Ishikawa (cell line): ENCODE measurements at regions not wholly inside any gene's neighbourhood (a gene's known extent, or its start where the extent isn't known, plus 50 kb on each side); places are given as distances from the start of the nearest gene placed in this dataset.

Experiments used
- CEBPB ChIP-seq: IDR thresholded peaks from 2 replicates; pipeline ENCODE4 v1.6.1; 2012
- CREB1 ChIP-seq: IDR thresholded peaks from 2 replicates; pipeline ENCODE4 v1.6.1; 2012; ENCODE audit warnings: low read depth
- EGR1 ChIP-seq: IDR thresholded peaks from 2 replicates; pipeline ENCODE4 v1.6.1; 2012
- EP300 ChIP-seq: IDR thresholded peaks from 2 replicates; pipeline ENCODE4 v1.6.1; 2012; ENCODE audit warnings: borderline replicate concordance
- FOXM1 ChIP-seq: IDR thresholded peaks from 2 replicates; pipeline ENCODE4 v1.6.1; 2012; ENCODE audit warnings: low read depth, borderline replicate concordance
- NFIC ChIP-seq: IDR thresholded peaks from 2 replicates; pipeline ENCODE4 v1.6.1; 2012
- RAD21 ChIP-seq: IDR thresholded peaks from 2 replicates; pipeline ENCODE4 v1.6.1; 2012; ENCODE audit warnings: low read depth
- TAF1 ChIP-seq: IDR thresholded peaks from 2 replicates; pipeline ENCODE4 v1.6.1; 2012; ENCODE audit warnings: low read depth, mild to moderate bottlenecking
- TCF12 ChIP-seq: IDR thresholded peaks from 2 replicates; pipeline ENCODE4 v1.6.1; 2012; ENCODE audit warnings: low read depth
- TEAD4 ChIP-seq: IDR thresholded peaks from 2 replicates; pipeline ENCODE4 v1.6.1; 2012
- YY1 ChIP-seq: IDR thresholded peaks from 2 replicates; pipeline ENCODE4 v1.6.1; 2012; ENCODE audit warnings: low read depth
- ZBTB7A ChIP-seq: IDR thresholded peaks from 2 replicates; pipeline ENCODE4 v1.6.1; 2012; ENCODE audit warnings: low read depth
- TF ChIP-seq, protein P1 (sequence below): IDR thresholded peaks from 2 replicates; pipeline ENCODE4 v1.6.1; 2012
- TF ChIP-seq, protein P2 (sequence below): IDR thresholded peaks from 2 replicates; pipeline ENCODE4 v1.6.1; 2012
- TF ChIP-seq, protein P3 (sequence below): IDR thresholded peaks from 2 replicates; pipeline ENCODE4 v1.6.1; 2012; ENCODE audit warnings: low read depth, mild to moderate bottlenecking

DNA sequence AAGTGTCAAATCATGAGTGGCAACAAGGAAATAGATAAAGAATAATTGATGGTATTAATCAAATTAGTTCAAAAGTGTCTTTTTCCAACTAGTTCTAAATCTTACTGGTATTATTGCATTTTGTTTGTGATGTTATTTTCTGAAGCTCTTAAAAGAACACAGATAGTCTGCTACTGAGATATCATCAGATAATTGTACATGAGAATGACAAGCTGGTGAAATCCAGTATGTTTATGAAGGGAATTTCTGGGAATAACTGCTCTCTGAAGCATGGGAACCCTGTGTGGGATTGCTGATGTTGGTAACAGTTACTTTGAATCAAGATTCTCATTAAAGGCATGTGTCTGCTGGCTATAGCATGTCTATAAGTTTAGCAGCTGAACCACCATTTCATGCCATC, 190.3 kb upstream of the CDIN1 start:
- TF ChIP-seq, protein P1, sequence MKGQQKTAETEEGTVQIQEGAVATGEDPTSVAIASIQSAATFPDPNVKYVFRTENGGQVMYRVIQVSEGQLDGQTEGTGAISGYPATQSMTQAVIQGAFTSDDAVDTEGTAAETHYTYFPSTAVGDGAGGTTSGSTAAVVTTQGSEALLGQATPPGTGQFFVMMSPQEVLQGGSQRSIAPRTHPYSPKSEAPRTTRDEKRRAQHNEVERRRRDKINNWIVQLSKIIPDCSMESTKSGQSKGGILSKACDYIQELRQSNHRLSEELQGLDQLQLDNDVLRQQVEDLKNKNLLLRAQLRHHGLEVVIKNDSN = no peak
- TF ChIP-seq YY1 = no peak
- TF ChIP-seq NFIC = no peak
- TF ChIP-seq EP300 = no peak
- no peak for TF ChIP-seq CREB1
- no peak for TF ChIP-seq FOXM1
- no peak for TF ChIP-seq TCF12
- TF ChIP-seq EGR1 = no peak
- TF ChIP-seq TAF1 = no peak
- TF ChIP-seq, protein P2, sequence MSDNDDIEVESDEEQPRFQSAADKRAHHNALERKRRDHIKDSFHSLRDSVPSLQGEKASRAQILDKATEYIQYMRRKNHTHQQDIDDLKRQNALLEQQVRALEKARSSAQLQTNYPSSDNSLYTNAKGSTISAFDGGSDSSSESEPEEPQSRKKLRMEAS = no peak
- no peak for TF ChIP-seq RAD21
- TF ChIP-seq ZBTB7A = no peak
- TF ChIP-seq CEBPB = no peak
- TF ChIP-seq, protein P3, sequence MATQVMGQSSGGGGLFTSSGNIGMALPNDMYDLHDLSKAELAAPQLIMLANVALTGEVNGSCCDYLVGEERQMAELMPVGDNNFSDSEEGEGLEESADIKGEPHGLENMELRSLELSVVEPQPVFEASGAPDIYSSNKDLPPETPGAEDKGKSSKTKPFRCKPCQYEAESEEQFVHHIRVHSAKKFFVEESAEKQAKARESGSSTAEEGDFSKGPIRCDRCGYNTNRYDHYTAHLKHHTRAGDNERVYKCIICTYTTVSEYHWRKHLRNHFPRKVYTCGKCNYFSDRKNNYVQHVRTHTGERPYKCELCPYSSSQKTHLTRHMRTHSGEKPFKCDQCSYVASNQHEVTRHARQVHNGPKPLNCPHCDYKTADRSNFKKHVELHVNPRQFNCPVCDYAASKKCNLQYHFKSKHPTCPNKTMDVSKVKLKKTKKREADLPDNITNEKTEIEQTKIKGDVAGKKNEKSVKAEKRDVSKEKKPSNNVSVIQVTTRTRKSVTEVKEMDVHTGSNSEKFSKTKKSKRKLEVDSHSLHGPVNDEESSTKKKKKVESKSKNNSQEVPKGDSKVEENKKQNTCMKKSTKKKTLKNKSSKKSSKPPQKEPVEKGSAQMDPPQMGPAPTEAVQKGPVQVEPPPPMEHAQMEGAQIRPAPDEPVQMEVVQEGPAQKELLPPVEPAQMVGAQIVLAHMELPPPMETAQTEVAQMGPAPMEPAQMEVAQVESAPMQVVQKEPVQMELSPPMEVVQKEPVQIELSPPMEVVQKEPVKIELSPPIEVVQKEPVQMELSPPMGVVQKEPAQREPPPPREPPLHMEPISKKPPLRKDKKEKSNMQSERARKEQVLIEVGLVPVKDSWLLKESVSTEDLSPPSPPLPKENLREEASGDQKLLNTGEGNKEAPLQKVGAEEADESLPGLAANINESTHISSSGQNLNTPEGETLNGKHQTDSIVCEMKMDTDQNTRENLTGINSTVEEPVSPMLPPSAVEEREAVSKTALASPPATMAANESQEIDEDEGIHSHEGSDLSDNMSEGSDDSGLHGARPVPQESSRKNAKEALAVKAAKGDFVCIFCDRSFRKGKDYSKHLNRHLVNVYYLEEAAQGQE = no peak
- TF ChIP-seq TEAD4 = no peak

DNA sequence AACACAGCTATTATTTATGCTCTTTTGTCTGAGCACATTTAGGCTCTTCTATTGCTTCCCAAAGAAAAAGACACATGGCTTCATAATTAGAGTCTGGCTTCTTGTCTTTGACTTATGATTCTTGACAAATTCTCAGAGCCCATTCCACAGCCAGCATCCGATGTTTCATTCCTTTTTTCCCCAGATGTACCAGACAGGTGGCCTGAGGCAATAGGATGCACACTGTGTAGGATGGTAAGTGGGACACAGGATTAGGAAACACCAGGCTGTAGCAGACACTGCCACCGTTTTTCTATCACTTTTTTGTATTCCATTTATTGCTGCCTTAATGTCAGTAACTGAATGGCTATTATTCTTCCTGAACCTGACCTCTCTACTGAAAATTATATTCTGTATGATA, 188.9 kb upstream of the CDIN1 start:
- TF ChIP-seq CREB1 (no peak), EP300 (no peak), CEBPB (no peak), YY1 (no peak), FOXM1 (no peak), ZBTB7A (no peak), NFIC (no peak), RAD21 (no peak), TCF12 (no peak), EGR1 (no peak), TEAD4 (no peak), TAF1 (no peak)
- TF ChIP-seq, protein P1 = no peak
- TF ChIP-seq, protein P3 = no peak
- TF ChIP-seq, protein P2 = no peak

DNA sequence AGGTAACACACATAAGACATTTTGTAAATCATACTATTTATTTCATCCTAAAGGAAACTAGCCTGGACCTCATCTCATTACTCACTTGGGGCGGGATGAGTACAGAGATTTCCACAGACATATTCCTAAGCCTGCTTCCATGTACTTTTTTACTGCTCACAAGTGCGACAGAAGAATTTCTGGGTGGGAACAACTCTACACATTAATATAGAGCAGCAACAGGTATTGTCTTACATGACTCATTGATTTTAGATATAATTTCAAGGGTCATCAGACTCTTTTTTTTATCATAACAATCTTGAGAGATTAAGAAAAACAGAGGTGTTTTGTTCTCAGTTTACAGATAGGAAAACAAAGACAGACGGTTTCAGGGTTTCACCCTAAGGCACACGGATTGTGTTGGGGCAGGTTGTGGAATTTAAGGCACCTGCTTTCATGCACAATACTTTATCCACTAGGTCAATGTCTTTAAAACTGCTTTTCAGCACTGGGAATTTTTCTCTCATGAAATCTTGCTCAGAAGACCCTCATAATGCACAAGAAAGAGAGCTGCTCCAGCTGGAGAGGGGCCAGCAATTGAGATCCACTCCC, 186.7 kb upstream of the CDIN1 start:
- TF ChIP-seq TCF12 (no peak), FOXM1 (no peak)

DNA sequence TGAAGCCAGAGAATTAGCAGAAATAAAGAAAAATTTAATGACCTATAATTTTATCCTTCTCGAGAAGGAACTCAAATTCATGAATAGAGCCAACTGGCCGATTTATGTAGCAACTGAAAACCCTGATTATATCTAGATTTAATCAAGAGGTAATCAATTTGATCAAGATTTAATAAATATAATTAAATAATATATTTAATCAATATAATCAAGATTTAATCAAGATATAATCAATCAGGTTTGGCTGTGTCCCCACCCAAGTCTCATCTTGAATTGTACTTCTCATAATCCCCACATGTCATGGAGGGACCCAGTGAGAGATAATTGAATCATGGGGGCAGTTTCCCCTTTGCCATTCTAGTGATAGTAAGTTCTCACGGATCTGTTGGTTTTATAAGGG, 181.2 kb upstream of the CDIN1 start:
- TF ChIP-seq CEBPB (no peak), TCF12 (no peak), TEAD4 (no peak), RAD21 (no peak), YY1 (no peak)

DNA sequence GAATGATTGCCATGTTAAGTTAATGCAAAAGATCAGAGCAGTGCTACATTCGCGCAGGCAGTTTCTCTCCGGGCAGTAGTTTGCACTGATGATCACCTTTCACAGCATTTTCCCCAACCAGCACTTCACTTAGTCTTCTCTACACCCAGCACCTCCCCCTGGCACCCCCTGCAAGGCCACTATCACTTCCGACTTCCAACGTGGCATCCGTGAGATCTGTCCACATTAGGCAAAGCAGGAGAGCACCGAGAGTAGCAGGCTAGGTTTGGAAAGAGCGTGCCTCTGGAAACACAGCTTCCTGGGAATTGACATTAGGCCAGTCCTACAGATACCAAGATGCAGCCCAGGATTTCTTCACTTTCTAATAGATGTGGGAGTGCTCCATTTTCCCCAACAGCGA, 180.2 kb upstream of the CDIN1 start:
- TF ChIP-seq, protein P3 = no peak
- TF ChIP-seq TCF12 = no peak
- no peak for TF ChIP-seq ZBTB7A
- TF ChIP-seq NFIC = no peak
- no peak for TF ChIP-seq TEAD4
- TF ChIP-seq CREB1 = no peak
- TF ChIP-seq YY1 = no peak
- TF ChIP-seq CEBPB = no peak
- no peak for TF ChIP-seq FOXM1
- TF ChIP-seq TAF1 = no peak
- TF ChIP-seq, protein P1 = no peak
- TF ChIP-seq, protein P2 = no peak
- no peak for TF ChIP-seq EGR1
- TF ChIP-seq RAD21 = no peak
- TF ChIP-seq EP300 = no peak
